Body of pancreas (tissue), 4 donors: ENCODE measurements at regions not wholly inside any gene's neighbourhood (a gene's known extent, or its start where the extent isn't known, plus 50 kb on each side); places are given as distances from the start of the nearest gene placed in this dataset.

Source experiments
- ATAC-seq: fragments of 150-250 bp; one replicate; pipeline ENCODE4 v1.9.1; 2016
- DNase-seq, 4 donors: peaks; one replicate each; pipeline ENCODE4 v3.0.0-alpha.2; 2019
- H3K27ac ChIP-seq, 4 donors: fragments of 200-600 bp; sonication (generic); 1 replicate in 3 of 4; 2 replicates in 1 of 4; pipeline versions ENCODE4 v1.5.1 to v1.6.1; 2016 to 2019; ENCODE audit warnings: mild to moderate bottlenecking in 1 of 4, mixed read lengths in 1 of 4, moderate library complexity in 1 of 4
- H3K27me3 ChIP-seq, 2 donors: fragments of 200-600 bp; sonication (generic); one replicate each; pipeline ENCODE4 v1.6.0; 2016; ENCODE audit warnings: mild to moderate bottlenecking in 1 of 2
- H3K36me3 ChIP-seq, 2 donors: fragments of 200-600 bp; sonication (generic); replicated peaks in 1 of 2; 2 replicates each; pipeline ENCODE4 v1.5.1; 2016; ENCODE audit warnings: low read depth in 2 of 2; ENCODE audit not compliant: insufficient read depth in 1 of 2
- H3K4me1 ChIP-seq: fragments of 200-600 bp; sonication (generic); one replicate; pipeline ENCODE4 v1.6.0; 2016
- H3K4me3 ChIP-seq, 2 donors: fragments of 200-600 bp; sonication (generic); 1 replicate in 1 of 2; 2 replicates in 1 of 2; pipeline ENCODE4 v1.5.1; 2016 to 2019
- H3K9me3 ChIP-seq, 3 donors: fragments of 200-600 bp; sonication (generic); 1 replicate in 2 of 3; 2 replicates in 1 of 3; pipeline ENCODE4 v1.5.1; 2016
- POLR2A ChIP-seq, 3 donors: fragments of 450-650 bp; IDR thresholded peaks; one replicate each; pipeline ENCODE4 v1.6.1; 2016; ENCODE audit warnings: antibody characterized with exemption in 3 of 3, mild to moderate bottlenecking in 2 of 3
- WGBS, 2 donors: methylation state at CpG; one replicate each; pipeline ENCODE4 v1.1.5; 2017; 5-methylcytosine and 5-hydroxymethylcytosine counted together
- intact Hi-C: fragments of 100-400 bp; cut with DNase I; formaldehyde crosslinking; loops from one replicate; pipeline ENCODE4 v1.15.1; 2023
- TF ChIP-seq, protein P1 (sequence below), 7 experiments: fragments of 450-650 bp in 4 of 7; fragments of 200-600 bp in 3 of 7; sonication (generic) in 3 of 7; IDR thresholded peaks; one replicate each; pipeline ENCODE4 v1.5.1; 2016 to 2019; ENCODE audit warnings: antibody characterized with exemption in 7 of 7

DNA sequence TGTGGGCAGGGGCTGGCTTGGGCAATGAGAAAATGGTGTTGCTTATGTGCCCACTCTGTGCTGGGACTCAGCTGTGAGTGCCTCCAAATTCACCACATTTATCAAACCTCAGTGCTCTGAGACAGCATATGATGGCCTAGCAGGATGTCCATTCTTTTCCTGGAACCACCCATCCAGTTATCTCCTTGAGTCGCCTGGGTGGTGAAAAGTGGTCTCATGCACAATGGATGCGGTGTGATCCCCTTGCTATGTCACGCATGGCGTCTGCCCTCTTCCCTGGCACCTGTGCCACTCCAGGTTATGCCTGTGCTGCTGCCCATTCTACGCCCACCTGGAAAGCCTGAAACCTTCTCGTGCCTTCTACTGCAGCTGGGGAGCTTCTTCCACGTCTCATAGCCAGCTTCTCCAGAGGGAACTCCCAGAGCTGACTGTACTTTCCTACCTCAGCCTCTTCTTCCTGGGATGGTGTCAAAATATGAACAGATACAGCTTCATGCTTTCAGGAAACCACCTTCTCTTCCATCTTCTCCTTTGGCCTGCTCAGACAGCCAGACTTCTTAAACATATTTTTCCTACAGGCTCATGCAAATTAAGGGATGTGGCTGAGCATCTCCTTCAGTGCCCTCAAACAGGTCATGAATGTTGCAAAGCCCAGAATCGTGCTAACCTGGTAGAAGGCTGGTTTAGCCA is 147.3 kb downstream of the PFKFB3 start:
- WGBS, 2 donors: 90 to 93% methylated on average over 8 of the region's 8 CpGs
- TF ChIP-seq, protein P1, sequence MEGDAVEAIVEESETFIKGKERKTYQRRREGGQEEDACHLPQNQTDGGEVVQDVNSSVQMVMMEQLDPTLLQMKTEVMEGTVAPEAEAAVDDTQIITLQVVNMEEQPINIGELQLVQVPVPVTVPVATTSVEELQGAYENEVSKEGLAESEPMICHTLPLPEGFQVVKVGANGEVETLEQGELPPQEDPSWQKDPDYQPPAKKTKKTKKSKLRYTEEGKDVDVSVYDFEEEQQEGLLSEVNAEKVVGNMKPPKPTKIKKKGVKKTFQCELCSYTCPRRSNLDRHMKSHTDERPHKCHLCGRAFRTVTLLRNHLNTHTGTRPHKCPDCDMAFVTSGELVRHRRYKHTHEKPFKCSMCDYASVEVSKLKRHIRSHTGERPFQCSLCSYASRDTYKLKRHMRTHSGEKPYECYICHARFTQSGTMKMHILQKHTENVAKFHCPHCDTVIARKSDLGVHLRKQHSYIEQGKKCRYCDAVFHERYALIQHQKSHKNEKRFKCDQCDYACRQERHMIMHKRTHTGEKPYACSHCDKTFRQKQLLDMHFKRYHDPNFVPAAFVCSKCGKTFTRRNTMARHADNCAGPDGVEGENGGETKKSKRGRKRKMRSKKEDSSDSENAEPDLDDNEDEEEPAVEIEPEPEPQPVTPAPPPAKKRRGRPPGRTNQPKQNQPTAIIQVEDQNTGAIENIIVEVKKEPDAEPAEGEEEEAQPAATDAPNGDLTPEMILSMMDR (IDR thresholded peaks at IDR 0.05): no peak
- no peak for TF ChIP-seq POLR2A (IDR thresholded peaks at IDR 0.05)

GRCh38 chr10:6350609-6351008 is 147.9 kb downstream of the PFKFB3 start:
- Histone ChIP-seq H3K4me3 (no peak overlapping the region), H3K27me3 (no peaks in the 10 kb centered on the region), H3K9me3 (no peaks in the 10 kb centered on the region), H3K4me1 (peaks cover 17% of the 10 kb centered on the region), H3K27ac (no peak overlapping the region), H3K36me3 (no peaks in the 10 kb centered on the region)
- intact Hi-C loops: no loop called here
- TF ChIP-seq, protein P1 (IDR thresholded peaks at IDR 0.05): no peak
- TF ChIP-seq POLR2A (IDR thresholded peaks at IDR 0.05): no peak
- 88 to 93% methylated on average over 3 of the region's 3 CpGs for WGBS, 2 donors
- DNase-seq (no peak), ATAC-seq (no peak)

More for the DNA sequence above, 147.3 kb downstream of the PFKFB3 start:
- intact Hi-C loops: no loop called here
- no peak for ATAC-seq
- H3K4me3 ChIP-seq: no peak overlapping the region
- H3K27ac ChIP-seq: no peak overlapping the region
- no peaks in the 10 kb centered on the region for H3K36me3 ChIP-seq
- DNase-seq: no peak
- no peaks in the 10 kb centered on the region for H3K27me3 ChIP-seq
- peaks cover 17% of the 10 kb centered on the region for H3K4me1 ChIP-seq
- H3K9me3 ChIP-seq: no peaks in the 10 kb centered on the region

DNA sequence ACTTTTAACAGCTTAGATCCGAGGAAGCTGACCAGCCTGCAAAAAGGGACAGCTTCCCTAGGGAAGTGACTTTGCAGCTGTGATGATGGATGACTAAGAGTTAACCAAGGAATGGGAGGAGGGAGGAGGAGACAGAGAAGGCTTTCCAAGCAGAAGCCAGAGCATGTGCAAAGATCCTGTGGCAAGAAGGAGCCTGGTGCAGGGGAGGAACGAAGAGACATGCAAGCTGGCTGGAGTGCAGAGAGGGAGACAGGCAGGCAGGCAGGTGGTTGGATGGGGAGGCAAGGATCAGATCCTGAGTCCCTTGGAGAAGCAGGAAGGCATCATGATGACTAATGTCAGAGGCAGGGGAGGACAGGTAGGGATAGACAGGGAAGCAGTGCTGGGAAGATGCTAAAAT is 148.8 kb downstream of the PFKFB3 start:
- intact Hi-C loops: no loop called here

GRCh38 chr10:6353526-6353925 is 150.8 kb downstream of the PFKFB3 start:
- DNase-seq (no peak), ATAC-seq (peak; percentile 70)
- H3K36me3 ChIP-seq: no peaks in the 10 kb centered on the region
- H3K4me3 ChIP-seq: no peak overlapping the region
- no peaks in the 10 kb centered on the region for H3K27me3 ChIP-seq
- TF ChIP-seq POLR2A (IDR thresholded peaks at IDR 0.05): no peak
- TF ChIP-seq, protein P1 (IDR thresholded peaks at IDR 0.05): no peak
- intact Hi-C loops: no loop called here
- peaks cover 0 to 3% (median 0%) of the 10 kb centered on the region in 3 donors for H3K9me3 ChIP-seq
- 27 to 28% methylated on average over 1 of the region's 1 CpG for WGBS, 2 donors
- no peak overlapping the region for H3K27ac ChIP-seq
- H3K4me1 ChIP-seq: peaks cover 17% of the 10 kb centered on the region

More for the DNA sequence above, 148.8 kb downstream of the PFKFB3 start:
- TF ChIP-seq, protein P1 (IDR thresholded peaks at IDR 0.05): no peak
- no peak for TF ChIP-seq POLR2A (IDR thresholded peaks at IDR 0.05)
- Histone ChIP-seq H3K4me3 (no peak overlapping the region), H3K36me3 (no peaks in the 10 kb centered on the region), H3K27ac (no peak overlapping the region), H3K4me1 (peaks cover 17% of the 10 kb centered on the region), H3K9me3 (no peaks in the 10 kb centered on the region), H3K27me3 (no peaks in the 10 kb centered on the region)
- ATAC-seq (no peak), DNase-seq (no peak)
- WGBS, 2 donors: 69 to 72% methylated on average over 2 of the region's 2 CpGs
